ENCODE measurements at regions not wholly inside any gene's neighbourhood (a gene's known extent, or its start where the extent isn't known, plus 50 kb on each side); places are given as distances from the start of the nearest gene placed in this dataset.

DNA sequence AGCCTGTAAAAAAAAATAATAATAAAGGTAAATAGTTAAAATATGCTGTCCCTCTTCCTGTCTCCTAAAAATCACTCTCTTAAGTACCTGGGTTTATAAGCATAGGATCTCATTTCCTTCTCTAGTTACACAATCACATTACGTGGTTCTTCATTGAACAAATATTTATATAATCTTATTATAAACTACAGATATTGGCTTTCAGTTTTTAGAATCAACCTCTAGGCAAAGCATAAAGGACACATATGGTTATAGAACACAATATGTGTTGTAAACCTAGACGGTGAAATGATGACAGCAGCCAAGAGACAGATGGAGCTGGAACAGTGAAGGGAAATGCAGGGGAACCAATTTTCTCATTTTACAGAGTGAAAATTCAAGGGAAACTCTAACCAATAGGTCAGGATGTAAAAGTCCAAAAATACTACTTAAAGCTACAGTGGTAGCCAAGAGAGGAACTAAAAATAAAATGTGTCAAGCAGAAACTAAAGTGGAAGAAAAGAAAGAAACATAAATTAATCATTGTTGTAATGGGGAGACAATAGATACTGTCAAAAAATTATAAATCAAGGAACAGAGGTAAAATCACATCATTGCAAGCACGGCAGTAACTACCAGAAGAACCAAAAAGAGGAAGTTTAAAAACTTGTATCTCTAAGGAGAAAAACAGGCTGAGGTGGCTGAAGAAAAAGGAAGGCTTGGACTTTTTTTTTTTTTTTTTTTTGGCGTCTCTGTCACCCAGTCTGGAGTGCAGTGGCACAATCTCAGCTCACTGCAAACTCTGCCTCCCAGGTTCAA lies 82.8 kb upstream of the CDYL start:
- TF ChIP-seq RAD21 (conservative IDR thresholded peaks at IDR 0.05) (no peak), POLR2AphosphoS5 (IDR thresholded peaks at IDR 0.05) (no peak), REST (IDR thresholded peaks at IDR 0.05; ENCODE audit: borderline replicate concordance) (no peak), TAF1 (IDR thresholded peaks at IDR 0.05; ENCODE audit: low read depth) (no peak), EZH2 (IDR thresholded peaks at IDR 0.05; ENCODE audit: borderline replicate concordance, insufficient read depth, low read length, poor library complexity, severe bottlenecking) (no peak), EP300 (conservative IDR thresholded peaks at IDR 0.05; ENCODE audit: poor library complexity, severe bottlenecking) (no peak)
- TF ChIP-seq, protein P1, sequence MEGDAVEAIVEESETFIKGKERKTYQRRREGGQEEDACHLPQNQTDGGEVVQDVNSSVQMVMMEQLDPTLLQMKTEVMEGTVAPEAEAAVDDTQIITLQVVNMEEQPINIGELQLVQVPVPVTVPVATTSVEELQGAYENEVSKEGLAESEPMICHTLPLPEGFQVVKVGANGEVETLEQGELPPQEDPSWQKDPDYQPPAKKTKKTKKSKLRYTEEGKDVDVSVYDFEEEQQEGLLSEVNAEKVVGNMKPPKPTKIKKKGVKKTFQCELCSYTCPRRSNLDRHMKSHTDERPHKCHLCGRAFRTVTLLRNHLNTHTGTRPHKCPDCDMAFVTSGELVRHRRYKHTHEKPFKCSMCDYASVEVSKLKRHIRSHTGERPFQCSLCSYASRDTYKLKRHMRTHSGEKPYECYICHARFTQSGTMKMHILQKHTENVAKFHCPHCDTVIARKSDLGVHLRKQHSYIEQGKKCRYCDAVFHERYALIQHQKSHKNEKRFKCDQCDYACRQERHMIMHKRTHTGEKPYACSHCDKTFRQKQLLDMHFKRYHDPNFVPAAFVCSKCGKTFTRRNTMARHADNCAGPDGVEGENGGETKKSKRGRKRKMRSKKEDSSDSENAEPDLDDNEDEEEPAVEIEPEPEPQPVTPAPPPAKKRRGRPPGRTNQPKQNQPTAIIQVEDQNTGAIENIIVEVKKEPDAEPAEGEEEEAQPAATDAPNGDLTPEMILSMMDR (IDR thresholded peaks at IDR 0.05; ENCODE audit: poor library complexity, severe bottlenecking), result no peak
